Panc1 (cell line): ENCODE measurements at regions not wholly inside any gene's neighbourhood (a gene's known extent, or its start where the extent isn't known, plus 50 kb on each side); places are given as distances from the start of the nearest gene placed in this dataset.

Experiments
- ATAC-seq: fragments of 200-7000 bp; cut with Tn5 transposase; 2 replicates; pipeline ENCODE4 v1.9.1; 2020; ENCODE audit warnings: mild to moderate bottlenecking, moderate library complexity
- BruUV-seq: library from RNA; stranded (reverse); fragments of 400-500 nt; replicated peaks from 2 replicates; lab custom pipeline; 2021; lab: Mats Ljungman, UMichigan
- CTCF ChIA-PET: fragments of 300-600 bp; sonication (Branson Sonifier 250); formaldehyde crosslinking; loops from one replicate; lab custom pipeline; 2022; ENCODE audit warnings: antibody characterized with exemption; lab: Charles Lee
- POLR2A ChIA-PET: fragments of 300-600 bp; sonication (Branson Sonifier 250); formaldehyde crosslinking; loops from one replicate; lab custom pipeline; 2022; ENCODE audit warnings: antibody characterized with exemption; lab: Charles Lee
- DNase-seq: peaks from one replicate; pipeline ENCODE4 v3.0.0-alpha.2; 2010; ENCODE audit warnings: low read depth, low spot score
- H3K27ac ChIP-seq: 2 replicates; pipeline ENCODE4 v1.5.1; 2011; ENCODE audit warnings: mild to moderate bottlenecking, low read length, inconsistent platforms
- H3K27me3 ChIP-seq: fragments of 200-500 bp; sonication (Bioruptor generic); 2 replicates; pipeline ENCODE4 v1.6.0; 2014; ENCODE audit warnings: low read length, inconsistent platforms; ENCODE audit not compliant: control insufficient read depth, insufficient read depth
- H3K36me3 ChIP-seq: fragments of 200-500 bp; sonication (Bioruptor generic); 2 replicates; pipeline ENCODE4 v1.5.1; 2014; ENCODE audit warnings: inconsistent platforms, mild to moderate bottlenecking, low read length, moderate library complexity; ENCODE audit not compliant: control insufficient read depth, insufficient read depth
- H3K4me1 ChIP-seq: 2 replicates; pipeline ENCODE4 v1.5.1; 2011; ENCODE audit warnings: inconsistent platforms, mild to moderate bottlenecking, low read length, moderate library complexity; ENCODE audit not compliant: control insufficient read depth, insufficient read depth
- H3K4me3 ChIP-seq, 2 experiments: 2 replicates each; pipeline ENCODE4 v1.5.1; 2011 to 2012; ENCODE audit warnings: low read depth in 2 of 2, low read length in 2 of 2, mild to moderate bottlenecking in 2 of 2, inconsistent platforms in 1 of 2, moderate library complexity in 1 of 2
- H3K9me3 ChIP-seq: fragments of 200-500 bp; sonication (Bioruptor generic); 2 replicates; pipeline ENCODE4 v1.5.1; 2014; ENCODE audit warnings: low read depth, mild to moderate bottlenecking, inconsistent platforms, low read length, moderate library complexity; ENCODE audit not compliant: control insufficient read depth, insufficient read depth
- CTCF ChIP-seq: fragments of 450-650 bp; IDR thresholded peaks from 2 replicates; pipeline ENCODE4 v1.5.1; 2017; ENCODE audit warnings: mild to moderate bottlenecking
- POLR2AphosphoS5 ChIP-seq: IDR thresholded peaks from 2 replicates; pipeline ENCODE4 v1.6.1; 2012; ENCODE audit warnings: mild to moderate bottlenecking, low read depth, low read length, moderate library complexity
- SIN3A ChIP-seq: IDR thresholded peaks from 2 replicates; pipeline ENCODE4 v1.6.1; 2012; ENCODE audit warnings: low read depth, mild to moderate bottlenecking, low read length, moderate library complexity, borderline replicate concordance; ENCODE audit not compliant: insufficient read depth
- TCF7L2 ChIP-seq: IDR thresholded peaks from 2 replicates; pipeline ENCODE4 v1.6.1; 2011; ENCODE audit warnings: mild to moderate bottlenecking, low read depth, low read length, inconsistent platforms
- in situ Hi-C: cut with HindIII; loops from 2 replicates; pipeline ENCODE4 v1.10.0; 2016; ENCODE audit warnings: low sequenced_read_pairs, low pct_unique_long_range_greater_than_20kb
- intact Hi-C: fragments of 100-400 bp; cut with micrococcal nuclease; formaldehyde crosslinking; loops from one replicate; pipeline ENCODE4 v1.10.0; 2022; ENCODE audit not compliant: unreplicated experiment
- TF ChIP-seq, protein P1 (sequence below), 2 experiments: IDR thresholded peaks; 2 replicates each; pipeline ENCODE4 v1.6.1; 2011 to 2012; ENCODE audit warnings: low read depth in 2 of 2, control low read depth in 1 of 2, low read length in 1 of 2, mild to moderate bottlenecking in 1 of 2, moderate library complexity in 1 of 2; ENCODE audit not compliant: insufficient read depth in 1 of 2

DNA sequence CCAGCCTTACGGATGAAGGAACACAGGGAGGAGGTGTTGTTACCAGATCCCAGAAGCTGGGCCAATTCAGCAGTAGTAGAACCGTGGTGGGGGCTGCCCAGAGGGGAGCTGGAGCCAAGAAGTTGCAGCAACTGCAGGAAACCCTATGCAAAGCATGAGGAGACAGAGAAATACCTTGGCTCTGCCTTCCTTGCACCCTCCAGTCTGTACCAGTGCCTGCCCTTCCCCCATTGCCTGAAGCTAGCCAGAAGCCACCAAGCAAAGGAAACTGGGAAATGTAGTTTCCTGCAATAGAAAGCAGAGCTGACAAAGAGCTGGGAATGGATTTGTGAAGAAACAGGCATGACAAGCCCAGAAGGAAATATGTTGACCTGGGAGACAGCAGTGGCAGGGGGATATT lies 108.7 kb upstream of the FUNDC1 start:
- no peaks in the 10 kb centered on the region for H3K27me3 ChIP-seq
- no peak overlapping the region for H3K27ac ChIP-seq
- intact Hi-C loops, result no loop called here
- no peaks in the 10 kb centered on the region for H3K4me1 ChIP-seq
- in situ Hi-C loops, result no loop called here
- no peak overlapping the region for H3K4me3 ChIP-seq
- ATAC-seq (no peak), DNase-seq (no peak)
- TF ChIP-seq, protein P1, sequence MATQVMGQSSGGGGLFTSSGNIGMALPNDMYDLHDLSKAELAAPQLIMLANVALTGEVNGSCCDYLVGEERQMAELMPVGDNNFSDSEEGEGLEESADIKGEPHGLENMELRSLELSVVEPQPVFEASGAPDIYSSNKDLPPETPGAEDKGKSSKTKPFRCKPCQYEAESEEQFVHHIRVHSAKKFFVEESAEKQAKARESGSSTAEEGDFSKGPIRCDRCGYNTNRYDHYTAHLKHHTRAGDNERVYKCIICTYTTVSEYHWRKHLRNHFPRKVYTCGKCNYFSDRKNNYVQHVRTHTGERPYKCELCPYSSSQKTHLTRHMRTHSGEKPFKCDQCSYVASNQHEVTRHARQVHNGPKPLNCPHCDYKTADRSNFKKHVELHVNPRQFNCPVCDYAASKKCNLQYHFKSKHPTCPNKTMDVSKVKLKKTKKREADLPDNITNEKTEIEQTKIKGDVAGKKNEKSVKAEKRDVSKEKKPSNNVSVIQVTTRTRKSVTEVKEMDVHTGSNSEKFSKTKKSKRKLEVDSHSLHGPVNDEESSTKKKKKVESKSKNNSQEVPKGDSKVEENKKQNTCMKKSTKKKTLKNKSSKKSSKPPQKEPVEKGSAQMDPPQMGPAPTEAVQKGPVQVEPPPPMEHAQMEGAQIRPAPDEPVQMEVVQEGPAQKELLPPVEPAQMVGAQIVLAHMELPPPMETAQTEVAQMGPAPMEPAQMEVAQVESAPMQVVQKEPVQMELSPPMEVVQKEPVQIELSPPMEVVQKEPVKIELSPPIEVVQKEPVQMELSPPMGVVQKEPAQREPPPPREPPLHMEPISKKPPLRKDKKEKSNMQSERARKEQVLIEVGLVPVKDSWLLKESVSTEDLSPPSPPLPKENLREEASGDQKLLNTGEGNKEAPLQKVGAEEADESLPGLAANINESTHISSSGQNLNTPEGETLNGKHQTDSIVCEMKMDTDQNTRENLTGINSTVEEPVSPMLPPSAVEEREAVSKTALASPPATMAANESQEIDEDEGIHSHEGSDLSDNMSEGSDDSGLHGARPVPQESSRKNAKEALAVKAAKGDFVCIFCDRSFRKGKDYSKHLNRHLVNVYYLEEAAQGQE (IDR thresholded peaks at IDR 0.05; ENCODE audit: insufficient read depth in 1 of 2, low read depth in 2 of 2, low read length in 1 of 2), result no peak
- no peak for TF ChIP-seq TCF7L2
- no peak for TF ChIP-seq SIN3A
- no peak for TF ChIP-seq CTCF
- TF ChIP-seq POLR2AphosphoS5, result no peak
- CTCF ChIA-PET, result no interaction called here
- H3K36me3 ChIP-seq, result no peaks in the 10 kb centered on the region
- H3K9me3 ChIP-seq, result no peaks in the 10 kb centered on the region
- POLR2A ChIA-PET, result no interaction called here
- no TSS peak for BruUV-seq

GRCh38 chrX:44643723-44644122 lies 101.1 kb upstream of the FUNDC1 start:
- no peaks in the 10 kb centered on the region for H3K4me1 ChIP-seq
- no peak for ATAC-seq
- BruUV-seq, result no TSS peak
- H3K9me3 ChIP-seq, result no peaks in the 10 kb centered on the region
- CTCF ChIA-PET, result no interaction called here
- no peaks in the 10 kb centered on the region for H3K36me3 ChIP-seq
- POLR2A ChIA-PET, result no interaction called here
- no peak for DNase-seq
- H3K4me3 ChIP-seq, result no peak overlapping the region
- no peaks in the 10 kb centered on the region for H3K27me3 ChIP-seq
- intact Hi-C loops, result no loop called here
- H3K27ac ChIP-seq, result no peak overlapping the region
- in situ Hi-C loops, result no loop called here
- TF ChIP-seq SIN3A, result no peak

DNA sequence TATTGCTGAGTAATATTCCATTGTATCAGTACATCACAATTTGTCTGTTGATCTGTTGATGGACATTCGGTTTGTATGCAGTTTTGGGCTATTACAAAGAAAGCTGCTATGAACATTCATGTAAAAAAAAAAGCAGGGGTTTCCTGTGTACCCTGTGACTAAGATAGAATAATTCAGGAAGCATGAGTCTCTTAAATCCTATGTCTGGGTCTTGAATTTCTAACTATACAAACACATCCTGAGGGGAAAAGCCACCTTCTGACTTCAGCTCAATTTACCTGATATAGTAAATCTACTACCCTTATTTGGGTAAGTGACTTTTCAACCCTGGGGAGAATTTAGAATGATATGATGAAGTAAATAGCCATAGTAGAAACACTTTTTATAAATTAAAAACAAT lies 94.6 kb upstream of the FUNDC1 start:
- ChIA-PET POLR2A (no interaction called here), CTCF (no interaction called here)
- TF ChIP-seq CTCF (no peak), POLR2AphosphoS5 (no peak), TCF7L2 (no peak)
- TF ChIP-seq, protein P1 (IDR thresholded peaks at IDR 0.05; ENCODE audit: insufficient read depth in 1 of 2, low read depth in 2 of 2, low read length in 1 of 2), result no peak
- BruUV-seq, result no TSS peak
- H3K27me3 ChIP-seq, result no peaks in the 10 kb centered on the region
- in situ Hi-C loops (no loop called here), intact Hi-C loops (no loop called here)
- H3K4me3 ChIP-seq, result no peak overlapping the region
- no peak overlapping the region for H3K27ac ChIP-seq
- no peaks in the 10 kb centered on the region for H3K4me1 ChIP-seq
- DNase-seq (no peak), ATAC-seq (no peak)
- no peaks in the 10 kb centered on the region for H3K9me3 ChIP-seq
- no peaks in the 10 kb centered on the region for H3K36me3 ChIP-seq
